GM13976 (cell line): ENCODE measurements at regions not wholly inside any gene's neighbourhood (a gene's known extent, or its start where the extent isn't known, plus 50 kb on each side); places are given as distances from the start of the nearest gene placed in this dataset.

Source experiments
- DNase-seq: peaks from one replicate; pipeline ENCODE4 v3.0.0; 2012; ENCODE audit warnings: low spot score
- in situ Hi-C: fragments of 300-500 bp; cut with MboI; formaldehyde crosslinking; loops from one replicate; pipeline ENCODE4 v1.12.0; 2022; ENCODE audit warnings: low sequenced_read_pairs, mixed read lengths, inconsistent platforms; ENCODE audit not compliant: unreplicated experiment
- TF ChIP-seq, protein P1 (sequence below): IDR thresholded peaks from 2 replicates; pipeline ENCODE4 v1.5.1; 2012; ENCODE audit warnings: borderline replicate concordance, mild to moderate bottlenecking; ENCODE audit not compliant: insufficient read depth; ENCODE audit errors: extremely low read depth, missing control alignments, control extremely low read depth

DNA sequence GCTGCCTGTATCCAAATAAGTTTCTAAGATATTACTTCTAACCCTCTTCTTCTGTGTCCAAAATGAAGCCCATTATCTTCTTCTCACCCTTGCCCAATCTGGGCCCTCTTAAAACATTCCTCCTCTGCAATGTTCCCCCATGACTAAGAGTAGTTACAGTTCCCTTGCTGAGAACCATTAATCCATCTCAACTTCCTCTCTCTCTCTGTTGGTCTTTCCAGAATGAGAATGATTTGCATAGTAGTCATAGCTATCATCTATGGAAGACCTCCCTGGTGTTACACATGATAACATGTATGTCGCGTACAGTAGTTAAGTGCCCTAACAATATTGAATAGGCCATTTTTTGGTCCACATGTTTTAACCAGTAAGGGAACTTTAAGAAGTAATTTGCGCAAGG lies 177.9 kb downstream of the ANXA2 start:
- TF ChIP-seq, protein P1, sequence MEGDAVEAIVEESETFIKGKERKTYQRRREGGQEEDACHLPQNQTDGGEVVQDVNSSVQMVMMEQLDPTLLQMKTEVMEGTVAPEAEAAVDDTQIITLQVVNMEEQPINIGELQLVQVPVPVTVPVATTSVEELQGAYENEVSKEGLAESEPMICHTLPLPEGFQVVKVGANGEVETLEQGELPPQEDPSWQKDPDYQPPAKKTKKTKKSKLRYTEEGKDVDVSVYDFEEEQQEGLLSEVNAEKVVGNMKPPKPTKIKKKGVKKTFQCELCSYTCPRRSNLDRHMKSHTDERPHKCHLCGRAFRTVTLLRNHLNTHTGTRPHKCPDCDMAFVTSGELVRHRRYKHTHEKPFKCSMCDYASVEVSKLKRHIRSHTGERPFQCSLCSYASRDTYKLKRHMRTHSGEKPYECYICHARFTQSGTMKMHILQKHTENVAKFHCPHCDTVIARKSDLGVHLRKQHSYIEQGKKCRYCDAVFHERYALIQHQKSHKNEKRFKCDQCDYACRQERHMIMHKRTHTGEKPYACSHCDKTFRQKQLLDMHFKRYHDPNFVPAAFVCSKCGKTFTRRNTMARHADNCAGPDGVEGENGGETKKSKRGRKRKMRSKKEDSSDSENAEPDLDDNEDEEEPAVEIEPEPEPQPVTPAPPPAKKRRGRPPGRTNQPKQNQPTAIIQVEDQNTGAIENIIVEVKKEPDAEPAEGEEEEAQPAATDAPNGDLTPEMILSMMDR = no peak
- no peak for DNase-seq
- in situ Hi-C loops = no loop called here

GRCh38 chr15:60221356-60221755 lies 176.4 kb downstream of the ANXA2 start:
- in situ Hi-C loops = no loop called here
- DNase-seq = no peak
- TF ChIP-seq, protein P1 = no peak

DNA sequence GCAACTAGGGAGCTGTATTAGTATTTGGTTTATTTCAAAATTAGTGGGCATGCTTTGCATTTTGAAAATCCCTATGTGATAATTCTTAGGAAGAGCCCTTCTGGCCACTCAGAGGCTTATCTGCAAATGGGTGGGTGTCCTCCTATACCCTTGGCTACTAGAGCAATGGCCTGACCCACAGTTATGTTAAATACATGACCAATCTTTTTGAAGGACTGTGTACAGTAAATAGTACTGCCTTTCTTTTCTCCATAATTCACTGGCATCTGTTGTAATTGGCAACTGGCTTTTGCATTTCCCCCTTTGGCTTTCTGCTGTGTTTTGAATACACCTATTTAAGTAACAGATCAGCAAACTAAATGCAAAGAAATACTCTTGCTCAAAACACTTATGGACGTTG lies 175.4 kb downstream of the ANXA2 start:
- TF ChIP-seq, protein P1 = no peak

DNA sequence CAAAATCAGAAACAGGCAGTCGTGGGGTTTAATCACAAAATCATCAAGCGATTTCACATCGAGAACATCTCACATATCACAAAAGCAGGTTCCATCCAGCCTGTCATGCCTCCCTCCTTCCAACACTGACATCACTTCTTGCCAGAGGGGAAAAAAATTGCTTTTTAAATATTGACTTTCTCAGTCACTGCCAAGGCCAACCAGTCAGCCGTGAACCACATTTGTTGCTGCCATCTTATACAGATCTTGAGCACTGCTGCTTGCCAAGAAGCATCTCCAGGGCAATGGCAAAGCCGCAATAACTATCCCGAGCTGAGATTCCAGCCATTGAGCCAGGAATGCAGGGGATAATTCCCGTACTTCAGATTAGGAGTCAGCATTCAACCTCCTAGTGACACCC lies 174.6 kb downstream of the ANXA2 start:
- in situ Hi-C loops = no loop called here
- TF ChIP-seq, protein P1 = no peak
- DNase-seq = no peak

More for the DNA sequence above, 175.4 kb downstream of the ANXA2 start:
- in situ Hi-C loops = no loop called here
- DNase-seq = no peak

DNA sequence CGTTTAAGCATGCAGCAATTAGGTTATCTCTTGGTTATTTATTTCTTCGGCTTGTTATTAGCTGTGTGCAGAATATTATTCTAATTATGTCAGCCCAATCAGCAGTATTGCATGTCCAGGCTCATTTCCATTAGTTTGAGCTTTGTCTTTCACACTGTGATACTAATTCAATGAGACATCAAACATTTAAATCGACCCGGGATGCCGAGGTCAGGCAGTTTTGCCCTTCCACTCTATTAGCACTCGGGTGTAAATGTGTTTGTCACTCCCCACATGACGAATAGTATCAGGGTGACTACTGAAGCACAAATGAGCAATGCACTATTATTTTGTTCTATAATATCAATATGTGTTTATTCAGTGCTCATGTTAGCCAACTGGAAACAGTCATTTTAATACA lies 170.9 kb downstream of the ANXA2 start:
- TF ChIP-seq, protein P1 = no peak
- in situ Hi-C loops = no loop called here
- no peak for DNase-seq

DNA sequence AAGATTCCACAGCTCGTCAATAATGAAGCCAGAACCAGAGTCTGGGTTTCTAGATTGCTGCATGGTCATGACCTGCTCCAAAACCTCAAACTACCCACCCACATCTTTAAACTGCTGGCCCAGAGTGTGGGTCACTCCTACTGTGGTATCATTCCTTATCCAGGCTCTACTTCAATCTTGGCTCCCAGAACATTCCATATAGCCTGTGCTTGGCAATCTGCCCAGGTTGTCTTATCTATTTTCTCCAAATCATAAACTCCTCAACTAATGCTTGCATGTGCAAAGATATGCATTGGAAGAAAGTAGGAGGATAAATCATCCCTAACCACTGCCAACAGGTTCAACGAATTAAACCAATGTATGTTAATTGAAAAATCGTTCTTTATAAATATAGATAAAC lies 169.7 kb downstream of the ANXA2 start:
- in situ Hi-C loops = no loop called here
- TF ChIP-seq, protein P1 = no peak
- no peak for DNase-seq

GRCh38 chr15:60228619-60229018 lies 169.2 kb downstream of the ANXA2 start:
- TF ChIP-seq, protein P1 = no peak
- in situ Hi-C loops = no loop called here
- no peak for DNase-seq
